SK-N-SH treated with all-trans-retinoic acid at 6 μM for 48 hours (cell line): ENCODE measurements at regions not wholly inside any gene's neighbourhood (a gene's known extent, or its start where the extent isn't known, plus 50 kb on each side); places are given as distances from the start of the nearest gene placed in this dataset.

Source experiments
- RARB ChIP-seq: fragments of 250-450 bp; sonication (Bioruptor Pico); IDR thresholded peaks from 2 replicates; pipeline ENCODE4 v1.8.0; 2021; ENCODE audit warnings: mild to moderate bottlenecking, moderate library complexity
- SNAI2 ChIP-seq: fragments of 250-450 bp; sonication (Bioruptor Pico); IDR thresholded peaks from 2 replicates; pipeline ENCODE4 v1.5.0; 2020; ENCODE audit warnings: mild to moderate bottlenecking, moderate library complexity

DNA sequence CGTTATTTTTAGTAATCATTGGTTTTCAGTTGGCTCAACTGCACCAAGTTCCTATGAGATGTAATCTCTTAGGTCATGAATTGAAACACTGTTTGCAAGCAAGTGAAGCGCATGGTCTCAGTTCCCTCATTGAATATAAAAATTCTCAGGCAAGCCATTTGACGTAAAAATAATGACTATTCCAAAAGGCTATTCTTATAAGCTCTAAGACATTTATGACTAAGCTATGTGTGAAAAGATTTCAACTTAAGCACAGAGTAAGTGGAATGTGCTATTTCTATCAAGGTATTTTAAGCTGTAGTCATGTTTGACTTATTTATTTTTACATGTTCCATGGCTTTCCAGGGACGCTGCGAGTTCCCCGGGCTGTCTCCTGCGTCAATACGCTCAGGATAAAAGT lies 248.5 kb downstream of the THBS2 start:
- TF ChIP-seq RARB (CRISPR knock-in tag): no peak
- no peak for TF ChIP-seq SNAI2
